ENCODE measurements at regions not wholly inside any gene's neighbourhood (a gene's known extent, or its start where the extent isn't known, plus 50 kb on each side); places are given as distances from the start of the nearest gene placed in this dataset.

DNA sequence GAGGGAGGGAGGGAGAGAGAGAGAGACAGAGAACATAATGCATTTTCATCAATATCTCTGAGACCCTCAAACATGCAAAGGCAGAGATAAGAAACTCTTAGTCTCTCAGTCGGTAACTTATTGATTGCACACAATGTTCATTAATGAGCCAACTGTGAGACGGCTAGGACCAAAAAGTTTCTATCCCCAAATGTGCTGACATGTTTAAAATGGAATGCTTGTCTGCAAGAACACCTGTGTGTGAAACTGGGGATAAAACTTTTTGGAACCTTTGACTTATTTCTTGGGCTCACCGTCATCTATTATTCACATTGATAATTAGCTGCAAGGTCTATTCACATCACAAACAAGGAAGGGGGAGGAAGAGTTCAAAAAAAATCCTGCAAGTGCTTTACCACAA, 477.9 kb downstream of the STIM2 start:
- TF ChIP-seq, protein P1, sequence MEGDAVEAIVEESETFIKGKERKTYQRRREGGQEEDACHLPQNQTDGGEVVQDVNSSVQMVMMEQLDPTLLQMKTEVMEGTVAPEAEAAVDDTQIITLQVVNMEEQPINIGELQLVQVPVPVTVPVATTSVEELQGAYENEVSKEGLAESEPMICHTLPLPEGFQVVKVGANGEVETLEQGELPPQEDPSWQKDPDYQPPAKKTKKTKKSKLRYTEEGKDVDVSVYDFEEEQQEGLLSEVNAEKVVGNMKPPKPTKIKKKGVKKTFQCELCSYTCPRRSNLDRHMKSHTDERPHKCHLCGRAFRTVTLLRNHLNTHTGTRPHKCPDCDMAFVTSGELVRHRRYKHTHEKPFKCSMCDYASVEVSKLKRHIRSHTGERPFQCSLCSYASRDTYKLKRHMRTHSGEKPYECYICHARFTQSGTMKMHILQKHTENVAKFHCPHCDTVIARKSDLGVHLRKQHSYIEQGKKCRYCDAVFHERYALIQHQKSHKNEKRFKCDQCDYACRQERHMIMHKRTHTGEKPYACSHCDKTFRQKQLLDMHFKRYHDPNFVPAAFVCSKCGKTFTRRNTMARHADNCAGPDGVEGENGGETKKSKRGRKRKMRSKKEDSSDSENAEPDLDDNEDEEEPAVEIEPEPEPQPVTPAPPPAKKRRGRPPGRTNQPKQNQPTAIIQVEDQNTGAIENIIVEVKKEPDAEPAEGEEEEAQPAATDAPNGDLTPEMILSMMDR (IDR thresholded peaks at IDR 0.05), result no peak
- no peak for TF ChIP-seq POLR2A (IDR thresholded peaks at IDR 0.05)

Data from lower leg skin (tissue), 3 donors.